Subcutaneous abdominal adipose tissue (tissue), 5 donors: ENCODE measurements at regions not wholly inside any gene's neighbourhood (a gene's known extent, or its start where the extent isn't known, plus 50 kb on each side); places are given as distances from the start of the nearest gene placed in this dataset.
"Not testable (repeated sequence)": the region's sequence is repeated elsewhere in the genome, so short reads cannot be mapped to it uniquely, and the experiment has no call there.

ENCODE experiments used
- H3K27ac ChIP-seq: one replicate; pipeline ENCODE4 v1.7.0; 2013; ENCODE audit warnings: low read depth, mild to moderate bottlenecking, inconsistent platforms, low read length, moderate library complexity
- H3K27me3 ChIP-seq, 5 donors: one replicate each; pipeline ENCODE4 v1.7.0; 2013; ENCODE audit warnings: low read length in 5 of 5, inconsistent platforms in 1 of 5; ENCODE audit not compliant: control insufficient read depth in 5 of 5, insufficient read depth in 4 of 5
- H3K36me3 ChIP-seq, 5 donors: one replicate each; pipeline ENCODE4 v1.7.0; 2013; ENCODE audit warnings: low read length in 5 of 5; ENCODE audit not compliant: control insufficient read depth in 5 of 5, insufficient read depth in 5 of 5
- H3K4me1 ChIP-seq, 5 donors: one replicate each; pipeline ENCODE4 v1.7.0; 2013; ENCODE audit warnings: low read length in 5 of 5, mild to moderate bottlenecking in 3 of 5, moderate library complexity in 1 of 5; ENCODE audit not compliant: control insufficient read depth in 5 of 5, insufficient read depth in 5 of 5
- H3K4me3 ChIP-seq, 5 donors: one replicate each; pipeline ENCODE4 v1.7.0; 2013; ENCODE audit warnings: low read length in 5 of 5, low read depth in 1 of 5
- H3K9ac ChIP-seq, 5 donors: one replicate each; pipeline ENCODE4 v1.7.0; 2013; ENCODE audit warnings: low read length in 5 of 5, mild to moderate bottlenecking in 4 of 5, moderate library complexity in 3 of 5
- H3K9me3 ChIP-seq, 5 donors: one replicate each; pipeline ENCODE4 v1.7.0; 2013; ENCODE audit warnings: low read length in 5 of 5; ENCODE audit not compliant: control insufficient read depth in 5 of 5
- donor health status: healthy.
- donor health status: healthy.
- donor health status: healthy.
- donor health status: healthy.
- donor health status: healthy.

DNA sequence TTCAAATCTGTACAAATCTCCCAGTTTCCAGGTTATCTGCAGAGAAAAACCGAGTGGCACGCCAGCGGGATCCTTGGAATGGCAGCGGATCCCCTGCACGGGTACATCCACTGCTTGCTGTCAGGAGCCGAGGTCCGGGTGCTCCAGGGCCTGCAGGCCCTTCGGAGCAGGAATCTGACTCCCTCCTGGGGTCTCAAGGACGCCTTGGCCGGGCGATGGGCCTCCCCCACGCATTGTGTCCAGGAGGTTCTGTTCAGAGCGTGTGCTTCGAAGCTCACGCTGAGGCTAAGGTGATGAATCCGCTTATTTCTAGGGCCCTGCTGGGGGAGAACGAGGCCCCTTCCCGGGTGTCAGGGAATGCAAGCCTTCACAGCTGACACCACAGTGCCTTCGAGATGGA is 148.9 kb downstream of the SOX1 start:
- Histone ChIP-seq H3K27me3 (no peaks in the 10 kb centered on the region), H3K27ac (no peak overlapping the region), H3K9me3 (no peaks in the 10 kb centered on the region), H3K4me1 (peaks cover 0 to 30% (median 14%) of the 10 kb centered on the region in 5 donors), H3K4me3 (no peak overlapping the region), H3K9ac (no peak overlapping the region), H3K36me3 (no peaks in the 10 kb centered on the region)

DNA sequence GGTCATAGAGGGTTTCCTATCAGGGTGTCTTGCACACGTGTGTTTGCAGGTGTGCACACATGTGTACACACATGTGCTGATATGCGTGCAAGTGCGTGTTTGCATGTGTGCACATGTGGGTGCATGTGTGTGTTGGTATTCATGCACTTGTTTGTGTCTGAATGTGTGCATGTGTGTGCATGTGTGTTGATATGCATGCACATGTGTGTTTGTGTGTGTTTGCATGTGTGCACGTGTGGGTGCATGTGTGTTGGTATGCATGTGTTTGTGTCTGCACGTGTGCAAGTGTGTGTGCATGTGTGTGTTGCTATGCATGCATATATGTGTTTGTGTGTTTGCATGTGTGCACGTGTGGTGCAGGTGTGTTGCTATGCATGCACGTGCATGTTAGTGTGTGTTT is 150.5 kb downstream of the SOX1 start:
- H3K36me3 ChIP-seq: no peaks in the 10 kb centered on the region
- H3K27me3 ChIP-seq: no peaks in the 10 kb centered on the region
- no peak overlapping the region for H3K27ac ChIP-seq
- H3K4me1 ChIP-seq: peaks cover 0 to 30% (median 14%) of the 10 kb centered on the region in 5 donors
- no peak overlapping the region for H3K4me3 ChIP-seq
- H3K9me3 ChIP-seq: no peaks in the 10 kb centered on the region
- no peak overlapping the region for H3K9ac ChIP-seq

GRCh38 chr13:112218416-112218815 is 151.5 kb downstream of the SOX1 start:
- Histone ChIP-seq H3K4me3 (no peak overlapping the region), H3K27me3 (no peaks in the 10 kb centered on the region)

DNA sequence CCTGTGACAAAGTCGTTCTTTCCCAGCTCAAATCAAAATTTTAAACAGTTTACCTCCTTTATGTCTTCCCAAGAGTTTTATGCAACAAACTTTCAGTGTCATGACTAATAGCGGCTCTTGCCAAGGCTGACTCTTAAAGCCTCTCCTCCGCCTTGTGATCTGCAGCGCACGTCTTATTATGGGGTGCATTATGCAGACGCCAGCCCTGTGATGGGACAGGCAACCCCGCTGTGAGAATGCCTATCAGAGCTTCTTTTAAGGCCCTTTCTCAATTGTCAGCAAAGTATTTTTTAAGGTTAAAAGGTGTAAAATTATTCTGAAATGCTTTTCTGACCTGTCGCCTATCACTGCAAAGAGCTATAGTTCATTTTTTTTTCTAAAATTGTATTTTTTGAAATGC is 152.8 kb downstream of the SOX1 start:
- Histone ChIP-seq H3K27ac (no peak overlapping the region), H3K27me3 (no peaks in the 10 kb centered on the region), H3K9me3 (no peaks in the 10 kb centered on the region), H3K9ac (no peak overlapping the region), H3K36me3 (no peaks in the 10 kb centered on the region), H3K4me3 (no peak overlapping the region), H3K4me1 (peaks cover 0 to 30% (median 14%) of the 10 kb centered on the region in 5 donors)

More at GRCh38 chr13:112218416-112218815, 151.5 kb downstream of the SOX1 start:
- Histone ChIP-seq H3K36me3 (no peaks in the 10 kb centered on the region), H3K9ac (no peak overlapping the region), H3K9me3 (no peaks in the 10 kb centered on the region), H3K4me1 (peaks cover 0 to 30% (median 14%) of the 10 kb centered on the region in 5 donors), H3K27ac (peak overlapping the region; percentile 23)

- Histone ChIP-seq H3K9ac (no peak overlapping the region), H3K9me3 (no peaks in the 10 kb centered on the region), H3K4me1 (peaks cover 0 to 30% (median 14%) of the 10 kb centered on the region in 5 donors), H3K4me3 (no peak overlapping the region), H3K27ac (no peak overlapping the region), H3K36me3 (no peaks in the 10 kb centered on the region), H3K27me3 (no peaks in the 10 kb centered on the region)
Observed at GRCh38 chr13:112220296-112220875, 153.4 kb downstream of the SOX1 start.

- H3K4me3 ChIP-seq: no peak overlapping the region
- no peaks in the 10 kb centered on the region for H3K36me3 ChIP-seq
- H3K27me3 ChIP-seq: no peaks in the 10 kb centered on the region
- H3K4me1 ChIP-seq: peaks cover 0 to 30% (median 14%) of the 10 kb centered on the region in 5 donors
- H3K9me3 ChIP-seq: no peaks in the 10 kb centered on the region
- no peak overlapping the region for H3K27ac ChIP-seq
- H3K9ac ChIP-seq: no peak overlapping the region
Observed at GRCh38 chr13:112220925-112221324, 154.0 kb downstream of the SOX1 start.

- H3K9ac ChIP-seq: no peak overlapping the region
- H3K36me3 ChIP-seq: no peaks in the 10 kb centered on the region
- no peak overlapping the region for H3K4me3 ChIP-seq
- H3K9me3 ChIP-seq: no peaks in the 10 kb centered on the region
- H3K27ac ChIP-seq: no peak overlapping the region
- H3K4me1 ChIP-seq: peaks cover 0 to 19% (median 5%) of the 10 kb centered on the region in 5 donors
- peaks cover 0 to 2% (median 0%) of the 10 kb centered on the region in 5 donors for H3K27me3 ChIP-seq
Observed at GRCh38 chr13:112222971-112223370, 153.2 kb upstream of the SPACA7 start.

DNA sequence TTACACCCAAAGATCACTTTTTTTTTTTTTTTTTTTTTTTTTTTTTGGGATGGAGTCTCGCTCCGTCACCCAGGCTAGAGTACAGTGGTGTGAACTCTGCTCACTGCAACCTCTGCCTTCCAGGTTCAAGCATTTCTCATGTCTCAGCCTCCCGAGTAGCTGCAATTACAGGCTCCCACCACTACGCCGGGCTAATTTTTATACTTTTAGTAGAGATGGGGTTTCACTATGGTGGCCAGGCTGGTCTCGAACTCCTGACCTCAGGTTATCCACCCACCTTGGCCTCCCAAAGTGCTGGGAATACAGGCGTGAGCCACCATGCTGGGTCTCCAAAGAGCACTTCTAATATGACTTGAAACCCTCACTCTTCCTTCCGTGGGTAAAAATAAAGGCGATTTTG is 152.2 kb upstream of the SPACA7 start:
- H3K27ac ChIP-seq, H3K9ac ChIP-seq, H3K9me3 ChIP-seq, H3K4me1 ChIP-seq, H3K4me3 ChIP-seq, H3K27me3 ChIP-seq, H3K36me3 ChIP-seq: not testable (repeated sequence)

GRCh38 chr13:112225429-112226090 is 150.6 kb upstream of the SPACA7 start:
- Histone ChIP-seq H3K9me3 (no peaks in the 10 kb centered on the region), H3K4me3 (no peak overlapping the region), H3K27ac (no peak overlapping the region), H3K9ac (no peak overlapping the region), H3K27me3 (peaks cover 0 to 2% (median 0%) of the 10 kb centered on the region in 5 donors), H3K4me1 (no peaks in the 10 kb centered on the region), H3K36me3 (no peaks in the 10 kb centered on the region)

GRCh38 chr13:112226320-112227002 is 149.7 kb upstream of the SPACA7 start:
- Histone ChIP-seq H3K36me3 (no peaks in the 10 kb centered on the region), H3K4me3 (no peak overlapping the region), H3K27ac (no peak overlapping the region), H3K27me3 (peaks cover 0 to 2% (median 0%) of the 10 kb centered on the region in 5 donors), H3K9me3 (no peaks in the 10 kb centered on the region), H3K9ac (no peak overlapping the region), H3K4me1 (no peaks in the 10 kb centered on the region)
